ENCODE measurements at regions not wholly inside any gene's neighbourhood (a gene's known extent, or its start where the extent isn't known, plus 50 kb on each side); places are given as distances from the start of the nearest gene placed in this dataset.

DNA sequence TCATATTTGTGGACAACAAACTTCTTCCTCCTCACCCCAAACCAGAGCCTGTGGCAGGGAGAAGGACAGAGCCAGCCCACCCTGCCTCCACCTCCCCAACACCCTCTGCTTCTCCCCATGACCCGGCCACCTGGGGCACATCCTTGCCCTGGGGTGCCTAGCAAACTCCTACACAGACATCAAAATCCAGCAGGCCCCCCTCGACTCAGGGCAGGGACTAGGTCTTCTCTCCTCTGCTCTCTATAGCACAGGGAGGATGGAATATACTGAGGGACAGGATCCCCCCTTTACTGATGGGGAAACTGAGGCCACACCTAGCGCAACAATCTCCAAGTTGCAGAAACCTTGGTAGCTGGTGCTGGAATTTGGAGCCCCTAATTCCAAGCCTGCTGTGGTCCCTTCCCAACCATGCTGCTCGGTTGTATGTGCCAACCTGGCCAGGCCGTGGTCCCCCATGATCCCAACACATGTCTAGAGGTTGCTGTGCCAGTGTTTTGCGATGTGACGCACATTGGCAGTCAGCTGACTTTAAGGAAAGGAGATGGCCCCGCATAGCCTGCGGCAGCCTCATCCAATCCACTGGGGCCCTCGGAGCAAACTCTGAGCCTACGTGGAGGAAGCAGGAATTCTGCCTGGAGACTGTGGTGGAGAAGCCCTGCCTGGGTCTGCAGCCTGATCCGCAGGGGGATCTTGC, 53.9 kb upstream of the ADRA2C start:
- CTCF ChIA-PET = no interaction called here
- TF ChIP-seq, protein P1, sequence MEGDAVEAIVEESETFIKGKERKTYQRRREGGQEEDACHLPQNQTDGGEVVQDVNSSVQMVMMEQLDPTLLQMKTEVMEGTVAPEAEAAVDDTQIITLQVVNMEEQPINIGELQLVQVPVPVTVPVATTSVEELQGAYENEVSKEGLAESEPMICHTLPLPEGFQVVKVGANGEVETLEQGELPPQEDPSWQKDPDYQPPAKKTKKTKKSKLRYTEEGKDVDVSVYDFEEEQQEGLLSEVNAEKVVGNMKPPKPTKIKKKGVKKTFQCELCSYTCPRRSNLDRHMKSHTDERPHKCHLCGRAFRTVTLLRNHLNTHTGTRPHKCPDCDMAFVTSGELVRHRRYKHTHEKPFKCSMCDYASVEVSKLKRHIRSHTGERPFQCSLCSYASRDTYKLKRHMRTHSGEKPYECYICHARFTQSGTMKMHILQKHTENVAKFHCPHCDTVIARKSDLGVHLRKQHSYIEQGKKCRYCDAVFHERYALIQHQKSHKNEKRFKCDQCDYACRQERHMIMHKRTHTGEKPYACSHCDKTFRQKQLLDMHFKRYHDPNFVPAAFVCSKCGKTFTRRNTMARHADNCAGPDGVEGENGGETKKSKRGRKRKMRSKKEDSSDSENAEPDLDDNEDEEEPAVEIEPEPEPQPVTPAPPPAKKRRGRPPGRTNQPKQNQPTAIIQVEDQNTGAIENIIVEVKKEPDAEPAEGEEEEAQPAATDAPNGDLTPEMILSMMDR (IDR thresholded peaks at IDR 0.05; ENCODE audit: control extremely low read depth, extremely low read depth, low read depth, missing control alignments) = no peak
- no peak for DNase-seq (ENCODE audit: extremely low spot score)
- POLR2A ChIA-PET = no interaction called here

DNA sequence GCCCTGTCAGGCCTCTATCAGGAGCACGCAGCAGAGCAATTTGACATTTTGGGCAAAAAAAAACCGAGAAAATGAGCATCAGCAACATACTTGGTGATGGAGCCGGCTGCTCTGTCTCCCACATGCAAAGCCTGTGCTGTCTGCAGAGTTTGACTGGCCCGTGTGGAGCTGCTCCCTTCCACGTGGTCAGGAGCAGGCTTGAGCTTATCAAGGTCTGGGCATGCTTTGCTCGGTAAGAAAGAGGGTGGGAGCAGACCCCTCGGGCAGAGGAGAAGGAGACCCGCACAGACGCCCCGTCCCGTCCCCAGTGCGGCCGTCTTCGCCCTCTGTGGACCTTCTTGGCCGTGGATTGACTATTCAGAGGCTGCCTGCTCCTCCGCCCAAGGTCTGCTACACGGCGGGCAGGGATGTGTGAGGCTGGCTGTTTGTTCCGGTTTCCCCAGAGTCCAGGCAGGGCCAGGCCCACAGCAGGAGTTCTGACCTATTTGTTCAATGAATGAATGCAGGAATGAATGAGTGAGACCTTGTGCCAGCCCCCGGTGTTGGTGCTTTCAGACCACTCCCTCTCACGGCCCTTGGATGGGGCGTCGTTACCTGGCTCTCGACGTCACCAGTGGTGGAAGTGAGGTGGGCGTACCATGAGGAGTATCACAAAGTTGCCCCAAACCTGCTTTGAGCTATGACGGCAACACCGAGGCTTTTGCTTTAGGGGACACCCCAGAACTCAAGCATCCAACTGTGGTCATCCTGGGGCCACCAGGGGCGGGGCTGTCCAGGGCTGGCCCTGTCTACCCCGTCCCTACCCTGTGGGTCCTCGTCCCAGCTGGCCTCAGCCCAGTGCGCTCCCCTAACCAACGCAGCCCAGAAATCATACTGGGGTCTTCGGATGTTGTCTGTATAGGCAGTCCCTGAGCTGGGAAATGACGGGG, 54.7 kb upstream of the ADRA2C start:
- TF ChIP-seq, protein P1 (IDR thresholded peaks at IDR 0.05; ENCODE audit: control extremely low read depth, extremely low read depth, low read depth, missing control alignments) = no peak
- CTCF ChIA-PET = no interaction called here
- no peak for DNase-seq (ENCODE audit: extremely low spot score)
- POLR2A ChIA-PET = no interaction called here

DNA sequence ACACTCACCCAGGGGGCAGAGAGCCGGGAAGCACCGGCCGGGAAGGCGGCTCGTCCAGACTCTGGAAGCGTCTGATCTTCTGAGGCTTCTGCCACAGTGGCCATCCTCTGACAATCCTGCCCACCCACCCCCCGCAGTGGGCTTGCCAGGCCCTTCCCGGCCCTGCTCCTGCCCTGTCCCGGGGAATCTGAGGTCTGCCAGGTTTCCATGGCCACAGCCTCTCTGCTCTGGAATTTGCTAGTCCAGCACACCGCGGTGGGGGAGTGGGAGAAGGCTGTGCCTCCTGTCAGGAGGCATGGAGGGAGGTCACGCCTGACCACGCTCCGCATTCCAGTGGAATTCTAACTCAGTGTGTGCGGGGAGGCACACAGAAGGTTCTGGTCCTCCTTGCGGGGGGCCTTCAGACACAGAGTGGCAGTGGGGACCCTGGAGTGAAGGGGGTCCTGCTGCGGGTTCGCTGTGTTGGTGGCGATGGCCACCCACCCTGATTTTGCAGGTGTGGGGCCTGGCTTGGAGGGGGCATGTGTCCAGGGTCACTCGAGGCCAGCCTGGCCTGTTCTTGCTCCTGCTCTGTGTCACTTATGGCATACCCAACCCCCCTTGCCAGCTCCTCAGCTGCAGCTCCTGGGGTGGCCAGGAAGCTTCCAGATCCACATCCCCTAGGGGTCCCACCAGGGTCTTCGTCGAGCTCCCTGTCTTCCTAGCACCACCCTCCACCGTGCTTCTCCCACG, 55.6 kb upstream of the ADRA2C start:
- ChIA-PET POLR2A (no interaction called here), CTCF (no interaction called here)
- TF ChIP-seq, protein P1 (IDR thresholded peaks at IDR 0.05; ENCODE audit: control extremely low read depth, extremely low read depth, low read depth, missing control alignments) = no peak
- DNase-seq (ENCODE audit: extremely low spot score) = no peak

DNA sequence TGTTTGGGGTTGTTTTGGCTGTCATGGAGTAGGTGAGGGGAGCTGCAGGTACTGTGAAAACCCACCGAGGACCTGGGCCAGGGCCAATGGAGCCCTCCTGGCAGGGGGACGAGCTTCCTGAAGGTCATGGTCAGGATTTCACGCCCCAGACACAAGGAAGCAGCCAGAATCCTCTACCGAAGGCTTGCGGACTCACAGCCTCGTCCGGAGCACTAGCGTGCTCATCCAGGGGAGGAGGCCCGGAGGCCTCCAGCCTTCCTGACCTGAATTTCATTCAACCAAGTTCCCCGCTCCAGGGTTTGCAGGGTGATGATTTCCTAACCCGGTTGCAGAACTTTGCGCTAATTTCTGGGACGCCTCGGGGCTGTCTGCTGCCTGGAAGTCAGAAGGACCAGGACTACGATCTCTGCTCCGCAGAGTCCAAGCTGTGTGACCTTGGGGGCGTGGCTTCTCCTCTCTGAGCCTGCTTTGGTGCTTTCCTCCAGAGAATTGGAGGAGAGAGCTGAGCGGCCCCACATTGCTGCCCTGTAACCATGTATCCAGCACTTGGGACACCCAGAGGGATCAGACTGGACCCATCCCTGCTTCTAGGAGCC, 56.2 kb upstream of the ADRA2C start:
- TF ChIP-seq, protein P1 (IDR thresholded peaks at IDR 0.05; ENCODE audit: control extremely low read depth, extremely low read depth, low read depth, missing control alignments) = no peak
- DNase-seq (ENCODE audit: extremely low spot score) = no peak
- POLR2A ChIA-PET = no interaction called here
- CTCF ChIA-PET = no interaction called here

DNA sequence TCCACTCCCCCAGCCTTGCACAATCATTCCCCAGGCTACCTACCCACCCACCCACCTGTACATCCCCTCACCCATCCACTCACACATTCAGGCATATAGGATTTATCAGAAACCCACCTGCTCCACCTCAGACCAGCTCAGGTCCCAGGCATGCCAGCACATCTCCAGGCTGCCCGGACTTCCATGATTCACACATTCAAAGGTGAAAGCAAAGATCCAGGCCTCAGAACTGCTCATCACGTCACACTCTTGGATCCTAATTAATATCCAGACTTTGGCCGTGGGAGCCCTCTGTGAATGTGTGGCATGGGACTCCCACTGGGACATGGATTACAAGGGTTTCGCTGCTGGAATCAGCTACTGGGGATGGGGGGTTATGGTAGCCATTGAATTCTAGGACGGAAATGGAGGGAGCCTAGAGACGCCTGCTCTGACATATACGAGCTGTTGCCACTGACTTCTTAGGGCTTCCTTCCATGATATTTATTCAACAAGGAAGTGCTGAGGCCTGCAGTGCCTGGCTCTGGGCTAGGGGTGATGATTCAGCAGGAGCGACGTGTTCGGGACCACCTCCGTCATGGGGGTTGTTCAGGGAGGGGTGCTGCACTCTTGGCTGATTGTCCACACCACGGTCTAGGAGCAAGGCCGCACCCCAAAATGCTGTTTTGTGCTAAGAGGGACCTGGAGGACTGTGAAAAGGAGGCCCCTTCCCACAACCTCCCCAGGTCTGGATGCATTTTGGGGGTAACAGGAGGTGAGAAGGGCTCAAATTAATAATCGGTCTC, 56.9 kb upstream of the ADRA2C start:
- ChIA-PET CTCF (no interaction called here), POLR2A (no interaction called here)
- no peak for DNase-seq (ENCODE audit: extremely low spot score)
- TF ChIP-seq, protein P1 (IDR thresholded peaks at IDR 0.05; ENCODE audit: control extremely low read depth, extremely low read depth, low read depth, missing control alignments) = no peak
